K562 (cell line): ENCODE measurements at regions not wholly inside any gene's neighbourhood (a gene's known extent, or its start where the extent isn't known, plus 50 kb on each side); places are given as distances from the start of the nearest gene placed in this dataset.

Experiments
- ATAC-seq: fragments of 200-7000 bp; cut with Tn5 transposase; 3 replicates; pipeline ENCODE4 v1.9.1; 2020; ENCODE audit warnings: moderate library complexity
- BruUV-seq: library from RNA; stranded (reverse); fragments of 400-500 nt; replicated peaks from 2 replicates; lab custom pipeline; 2021; lab: Mats Ljungman, UMichigan
- CTCF ChIA-PET: fragments of 300-600 bp; formaldehyde crosslinking; extraction: SDS; loops from one replicate; lab custom pipeline; 2021; ENCODE audit warnings: low intra/inter-chr PET ratio; lab: Yijun Ruan, JAX
- POLR2A ChIA-PET: fragments of 300-600, 350-650 bp; sonication (Branson Sonifier 250); formaldehyde crosslinking; extraction: SDS; loops from one replicate; lab custom pipeline; 2021; ENCODE audit warnings: antibody characterized with exemption, inconsistent platforms; lab: Yijun Ruan, JAX
- DNase-seq, 4 experiments: peaks; one replicate each; pipeline versions ENCODE4 v3.0.0 to v3.0.0-alpha.2; 2011 to 2018; ENCODE audit warnings: low spot score in 3 of 4, mixed read lengths in 3 of 4; ENCODE audit errors: extremely low read depth in 1 of 4
- FAIRE-seq: peaks from 2 replicates; lab custom pipeline; 2011; peaks lifted over from hg19 to GRCh38; lab: Jason Lieb, UNC
- H2AFZ ChIP-seq: 2 replicates; pipeline ENCODE4 v1.6.0; 2011; ENCODE audit warnings: low read depth, low read length, control low read depth, inconsistent platforms
- H3K27ac ChIP-seq: fragments of 200-600 bp; 3 replicates; pipeline ENCODE4 v1.8.0; 2011; ENCODE audit warnings: low read depth, mild to moderate bottlenecking, control low read depth, inconsistent platforms, low read length, moderate library complexity, mixed read lengths; ENCODE audit errors: extremely low read depth
- H3K27me3 ChIP-seq, 2 experiments: fragments of 300-600 bp in 1 of 2; 2 replicates in 1 of 2; 3 replicates in 1 of 2; pipeline versions ENCODE4 v1.6.0 to v1.8.0; 2011; ENCODE audit warnings: inconsistent platforms in 2 of 2, low read length in 2 of 2, mild to moderate bottlenecking in 1 of 2, mixed read lengths in 1 of 2, moderate library complexity in 1 of 2; ENCODE audit not compliant: control insufficient read depth in 2 of 2, insufficient read depth in 2 of 2
- H3K36me3 ChIP-seq: fragments of 300-600 bp; 3 replicates; pipeline ENCODE4 v1.8.0; 2011; ENCODE audit warnings: mild to moderate bottlenecking, low read length, inconsistent platforms; ENCODE audit not compliant: control insufficient read depth, insufficient read depth
- H3K4me1 ChIP-seq, 2 experiments: fragments of 200-600 bp in 1 of 2; replicated peaks in 1 of 2; 2 replicates in 1 of 2; 3 replicates in 1 of 2; pipeline versions ENCODE4 v1.5.1 to v1.8.0; 2011; ENCODE audit warnings: inconsistent platforms in 2 of 2, low read length in 2 of 2, mild to moderate bottlenecking in 1 of 2, mixed read lengths in 1 of 2, moderate library complexity in 1 of 2; ENCODE audit not compliant: control insufficient read depth in 2 of 2, insufficient read depth in 2 of 2
- H3K4me2 ChIP-seq: 2 replicates; pipeline ENCODE4 v1.6.1; 2011; ENCODE audit warnings: low read length, control low read depth, inconsistent platforms, mixed read lengths; ENCODE audit not compliant: insufficient read depth
- H3K4me3 ChIP-seq: fragments of 200-600 bp; sonication (generic), shearing (Covaris generic); 2 replicates; pipeline ENCODE4 v1.5.1; 2016; ENCODE audit warnings: control low read depth, inconsistent platforms
- H3K79me2 ChIP-seq: fragments of 200-600 bp; 3 replicates; pipeline ENCODE4 v1.8.0; 2011; ENCODE audit warnings: low read length, inconsistent platforms; ENCODE audit not compliant: control insufficient read depth, insufficient read depth
- H3K9ac ChIP-seq, 2 experiments: 2 replicates each; pipeline versions ENCODE4 v1.6.0 to v1.6.1; 2011; ENCODE audit warnings: low read depth in 2 of 2, low read length in 2 of 2, control low read depth in 1 of 2, inconsistent platforms in 1 of 2, mild to moderate bottlenecking in 1 of 2, mixed read lengths in 1 of 2; ENCODE audit not compliant: insufficient read depth in 1 of 2
- H3K9me1 ChIP-seq: one replicate; pipeline ENCODE4 v1.6.0; 2011; ENCODE audit warnings: inconsistent platforms, mild to moderate bottlenecking, low read length, moderate library complexity; ENCODE audit not compliant: control insufficient read depth, insufficient read depth
- H3K9me3 ChIP-seq: replicated peaks from 2 replicates; pipeline ENCODE4 v1.5.1; 2011; ENCODE audit warnings: low read depth, low read length, inconsistent platforms; ENCODE audit not compliant: control insufficient read depth, insufficient read depth
- H4K20me1 ChIP-seq: replicated peaks from 2 replicates; pipeline ENCODE4 v1.6.1; 2011; ENCODE audit warnings: low read length, inconsistent platforms, mixed read lengths; ENCODE audit not compliant: control insufficient read depth, insufficient read depth
- GABPB1 ChIP-seq: sonication (generic); formaldehyde crosslinking; IDR thresholded peaks from 2 replicates; pipeline ENCODE4 v1.8.0; 2022; ENCODE audit warnings: mild to moderate bottlenecking, missing genetic modification reagents
- HNRNPL ChIP-seq: fragments of 200-400 bp; formaldehyde crosslinking; IDR thresholded peaks from 2 replicates; pipeline ENCODE4 v1.6.1; 2017; ENCODE audit warnings: low read depth, mild to moderate bottlenecking, low read length
- KAT8 ChIP-seq: fragments of 450-650 bp; IDR thresholded peaks from 2 replicates; pipeline ENCODE4 v1.6.1; 2016; ENCODE audit warnings: low read depth, mild to moderate bottlenecking
- KLF1 ChIP-seq: fragments of 450-650 bp; IDR thresholded peaks from 2 replicates; pipeline ENCODE4 v1.6.1; 2016; ENCODE audit warnings: missing genetic modification characterization, missing compliant biosample characterization
- MYC ChIP-seq, 2 experiments: fragments of 250-450 bp in 1 of 2; sonication (Bioruptor Pico) in 1 of 2; IDR thresholded peaks; 2 replicates each; pipeline versions ENCODE4 v1.5.1 to v1.6.1; 2012 to 2021; ENCODE audit warnings: low read depth in 2 of 2, borderline replicate concordance in 1 of 2, improper control_type of control experiment in 1 of 2, low read length in 1 of 2, mild to moderate bottlenecking in 1 of 2, moderate library complexity in 1 of 2
- NBN ChIP-seq: fragments of 450-650 bp; IDR thresholded peaks from 2 replicates; pipeline ENCODE4 v1.6.1; 2016; ENCODE audit warnings: low read depth, mild to moderate bottlenecking
- NFXL1 ChIP-seq: fragments of 450-650 bp; formaldehyde crosslinking; IDR thresholded peaks from 2 replicates; pipeline ENCODE4 v1.4.0; 2021; ENCODE audit warnings: mild to moderate bottlenecking
- POLR2G ChIP-seq: fragments of 200-400 bp; formaldehyde crosslinking; IDR thresholded peaks from 2 replicates; pipeline ENCODE4 v1.6.1; 2017; ENCODE audit warnings: low read depth, mild to moderate bottlenecking, antibody characterized with exemption, low read length, moderate library complexity
- ZNF197 ChIP-seq: fragments of 200-800 bp; sonication (Bioruptor generic); IDR thresholded peaks from 2 replicates; pipeline ENCODE4 v1.6.1; 2016; ENCODE audit warnings: low read depth, missing genetic modification characterization, missing compliant biosample characterization
- ZNF263 ChIP-seq: sonication (generic); formaldehyde crosslinking; IDR thresholded peaks from 2 replicates; pipeline ENCODE4 v1.8.0; 2022; ENCODE audit warnings: mild to moderate bottlenecking, missing genetic modification reagents, borderline replicate concordance
- WGBS: fragments of 100-300 bp; shearing (Covaris generic); methylation state at CpG from one replicate; pipeline ENCODE4 v1.1.6; 2016; ENCODE audit warnings: low coverage, mixed read lengths; ENCODE audit not compliant: insufficient coverage; ENCODE audit errors: missing lambda C conversion rate; 5-methylcytosine and 5-hydroxymethylcytosine counted together
- in situ Hi-C: fragments of 300-500 bp; cut with MboI; formaldehyde crosslinking; loops from 4 replicates; pipeline ENCODE4 v1.15.0; 2018; ENCODE audit warnings: inconsistent platforms, mixed read lengths
- intact Hi-C: fragments of 100-400 bp; cut with micrococcal nuclease; formaldehyde crosslinking; loops from 2 replicates; pipeline ENCODE4 v1.14.2; 2022
- TF ChIP-seq, protein P1 (sequence below): fragments of 250-450 bp; sonication (Bioruptor Pico); IDR thresholded peaks from 2 replicates; pipeline ENCODE4 v1.8.0; 2021; ENCODE audit warnings: borderline replicate concordance, mild to moderate bottlenecking, moderate library complexity; ENCODE audit not compliant: poor library complexity, severe bottlenecking
- TF ChIP-seq, protein P2 (sequence below): fragments of 450-650 bp; IDR thresholded peaks from 2 replicates; pipeline ENCODE4 v1.6.1; 2016; ENCODE audit warnings: low read depth, mild to moderate bottlenecking, moderate library complexity
- TF ChIP-seq, protein P3 (sequence below): fragments of 450-650 bp; formaldehyde crosslinking; conservative IDR thresholded peaks from 2 replicates; pipeline ENCODE4 v1.4.0; 2022; ENCODE audit warnings: mild to moderate bottlenecking, missing genetic modification characterization
- TF ChIP-seq, protein P4 (sequence below): fragments of 200-800 bp; sonication (Bioruptor generic); IDR thresholded peaks from 2 replicates; pipeline ENCODE4 v1.6.1; 2017; ENCODE audit warnings: missing genetic modification characterization, missing compliant biosample characterization

DNA sequence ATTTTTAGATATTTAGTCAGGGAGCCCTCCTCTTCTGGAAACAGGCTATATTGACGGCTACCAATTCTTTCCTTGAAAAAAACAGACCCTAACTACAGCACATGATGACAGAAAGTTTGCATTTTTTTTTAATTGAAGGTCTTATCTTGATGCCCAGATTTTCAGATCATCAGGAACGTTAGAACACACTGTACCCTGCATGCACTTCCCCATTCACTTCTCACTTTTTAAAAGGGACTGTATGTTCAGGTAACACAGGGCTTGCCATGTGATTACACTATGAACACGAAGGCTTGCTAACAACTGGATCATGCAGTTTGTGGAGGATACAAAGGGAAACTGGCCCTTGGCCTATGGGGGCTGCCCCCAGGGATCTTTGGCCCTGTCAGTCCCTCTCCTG lies 92.6 kb downstream of the RPS29 start:
- H3K4me3 ChIP-seq, result no peak overlapping the region
- in situ Hi-C loops (no loop called here), intact Hi-C loops (no loop called here)
- POLR2A ChIA-PET, result no interaction called here
- H3K4me1 ChIP-seq, result no peaks in the 10 kb centered on the region
- FAIRE-seq, result no peak
- H3K36me3 ChIP-seq, result no peaks in the 10 kb centered on the region
- H3K4me2 ChIP-seq, result no peak overlapping the region
- no peak for DNase-seq
- no peak overlapping the region for H3K9ac ChIP-seq
- TF ChIP-seq, protein P1, sequence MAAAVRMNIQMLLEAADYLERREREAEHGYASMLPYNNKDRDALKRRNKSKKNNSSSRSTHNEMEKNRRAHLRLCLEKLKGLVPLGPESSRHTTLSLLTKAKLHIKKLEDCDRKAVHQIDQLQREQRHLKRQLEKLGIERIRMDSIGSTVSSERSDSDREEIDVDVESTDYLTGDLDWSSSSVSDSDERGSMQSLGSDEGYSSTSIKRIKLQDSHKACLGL (CRISPR knock-in tag), result no peak
- TF ChIP-seq GABPB1 (CRISPR knock-in tag) (no peak), MYC (IDR thresholded peaks at IDR 0.05; ENCODE audit: low read depth, low read length) (no peak), MYC (CRISPR knock-in tag; IDR thresholded peaks at IDR 0.05; ENCODE audit: borderline replicate concordance, low read depth) (no peak), KLF1 (tag) (no peak), POLR2G (no peak), NBN (no peak), KAT8 (no peak), ZNF197 (no peak), ZNF263 (CRISPR knock-in tag) (no peak), NFXL1 (CRISPR knock-in tag) (no peak), HNRNPL (no peak)
- TF ChIP-seq, protein P2, sequence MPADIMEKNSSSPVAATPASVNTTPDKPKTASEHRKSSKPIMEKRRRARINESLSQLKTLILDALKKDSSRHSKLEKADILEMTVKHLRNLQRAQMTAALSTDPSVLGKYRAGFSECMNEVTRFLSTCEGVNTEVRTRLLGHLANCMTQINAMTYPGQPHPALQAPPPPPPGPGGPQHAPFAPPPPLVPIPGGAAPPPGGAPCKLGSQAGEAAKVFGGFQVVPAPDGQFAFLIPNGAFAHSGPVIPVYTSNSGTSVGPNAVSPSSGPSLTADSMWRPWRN, result no peak
- TF ChIP-seq, protein P3, sequence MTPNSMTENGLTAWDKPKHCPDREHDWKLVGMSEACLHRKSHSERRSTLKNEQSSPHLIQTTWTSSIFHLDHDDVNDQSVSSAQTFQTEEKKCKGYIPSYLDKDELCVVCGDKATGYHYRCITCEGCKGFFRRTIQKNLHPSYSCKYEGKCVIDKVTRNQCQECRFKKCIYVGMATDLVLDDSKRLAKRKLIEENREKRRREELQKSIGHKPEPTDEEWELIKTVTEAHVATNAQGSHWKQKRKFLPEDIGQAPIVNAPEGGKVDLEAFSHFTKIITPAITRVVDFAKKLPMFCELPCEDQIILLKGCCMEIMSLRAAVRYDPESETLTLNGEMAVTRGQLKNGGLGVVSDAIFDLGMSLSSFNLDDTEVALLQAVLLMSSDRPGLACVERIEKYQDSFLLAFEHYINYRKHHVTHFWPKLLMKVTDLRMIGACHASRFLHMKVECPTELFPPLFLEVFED (CRISPR knock-in tag), result no peak
- TF ChIP-seq, protein P4, sequence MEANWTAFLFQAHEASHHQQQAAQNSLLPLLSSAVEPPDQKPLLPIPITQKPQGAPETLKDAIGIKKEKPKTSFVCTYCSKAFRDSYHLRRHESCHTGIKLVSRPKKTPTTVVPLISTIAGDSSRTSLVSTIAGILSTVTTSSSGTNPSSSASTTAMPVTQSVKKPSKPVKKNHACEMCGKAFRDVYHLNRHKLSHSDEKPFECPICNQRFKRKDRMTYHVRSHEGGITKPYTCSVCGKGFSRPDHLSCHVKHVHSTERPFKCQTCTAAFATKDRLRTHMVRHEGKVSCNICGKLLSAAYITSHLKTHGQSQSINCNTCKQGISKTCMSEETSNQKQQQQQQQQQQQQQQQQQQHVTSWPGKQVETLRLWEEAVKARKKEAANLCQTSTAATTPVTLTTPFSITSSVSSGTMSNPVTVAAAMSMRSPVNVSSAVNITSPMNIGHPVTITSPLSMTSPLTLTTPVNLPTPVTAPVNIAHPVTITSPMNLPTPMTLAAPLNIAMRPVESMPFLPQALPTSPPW, result no peak
- no TSS peak for BruUV-seq
- H2AFZ ChIP-seq, result no peak overlapping the region
- ATAC-seq, result no peak
- H3K9me1 ChIP-seq, result no peaks in the 10 kb centered on the region
- peaks cover 0 to 3% of the 10 kb centered on the region in 2 experiments; a peak in 1 of 5 replicates for H3K27me3 ChIP-seq
- WGBS, result 0% methylated on average over 3 of the region's 3 CpGs
- no peaks in the 10 kb centered on the region for H3K79me2 ChIP-seq
- H3K27ac ChIP-seq, result no peak overlapping the region
- H4K20me1 ChIP-seq, result no peaks in the 10 kb centered on the region
- no peaks in the 10 kb centered on the region for H3K9me3 ChIP-seq
- CTCF ChIA-PET, result interaction anchor here (0.5 kb wide), 1 partner anchor 159 kb away, joined by 3 read pairs; no protein-coding TSS in a partner anchor
